ENCODE measurements at regions not wholly inside any gene's neighbourhood (a gene's known extent, or its start where the extent isn't known, plus 50 kb on each side); places are given as distances from the start of the nearest gene placed in this dataset.

- H3K4me3 ChIP-seq (ENCODE audit: low read length) = no peak overlapping the region
- TF ChIP-seq CTCF (conservative IDR thresholded peaks at IDR 0.05; ENCODE audit: low read length) = no peak
- no peak for DNase-seq (ENCODE audit: low read depth)
These were observed 98.7 kb downstream of the ABCC12 start for GRCh38 chr16:48057048-48057447.

- TF ChIP-seq CTCF (conservative IDR thresholded peaks at IDR 0.05; ENCODE audit: low read length) = peak; percentile 96
- peak; percentile 63 for DNase-seq (ENCODE audit: low read depth)
- no peak overlapping the region for H3K4me3 ChIP-seq (ENCODE audit: low read length)
These were observed 100.8 kb downstream of the ABCC12 start for GRCh38 chr16:48054881-48055601.

- TF ChIP-seq CTCF (conservative IDR thresholded peaks at IDR 0.05; ENCODE audit: low read length) = no peak
- H3K4me3 ChIP-seq (ENCODE audit: low read length) = no peak overlapping the region
- peak; percentile 40 for DNase-seq (ENCODE audit: low read depth)
These were observed 102.4 kb downstream of the ABCC12 start for GRCh38 chr16:48053418-48053745.

GRCh38 chr16:48052731-48053417, 102.9 kb downstream of the ABCC12 start:
- DNase-seq (ENCODE audit: low read depth) = no peak
- no peak overlapping the region for H3K4me3 ChIP-seq (ENCODE audit: low read length)
- TF ChIP-seq CTCF (conservative IDR thresholded peaks at IDR 0.05; ENCODE audit: low read length) = no peak

- no peak for TF ChIP-seq CTCF (conservative IDR thresholded peaks at IDR 0.05; ENCODE audit: low read length)
- H3K4me3 ChIP-seq (ENCODE audit: low read length) = no peak overlapping the region
- no peak for DNase-seq (ENCODE audit: low read depth)
These were observed 104.9 kb downstream of the ABCC12 start for GRCh38 chr16:48050871-48051270.

GRCh38 chr16:48049847-48050246, 105.9 kb downstream of the ABCC12 start:
- no peak for TF ChIP-seq CTCF (conservative IDR thresholded peaks at IDR 0.05; ENCODE audit: low read length)
- H3K4me3 ChIP-seq (ENCODE audit: low read length) = no peak overlapping the region
- no peak for DNase-seq (ENCODE audit: low read depth)

- no peak for TF ChIP-seq CTCF (conservative IDR thresholded peaks at IDR 0.05; ENCODE audit: low read length)
- H3K4me3 ChIP-seq (ENCODE audit: low read length) = no peak overlapping the region
- DNase-seq (ENCODE audit: low read depth) = no peak
These were observed 108.1 kb downstream of the ABCC12 start for GRCh38 chr16:48047720-48048119.

All from AG10803 (cell line).